GM10248 (cell line): ENCODE measurements at regions not wholly inside any gene's neighbourhood (a gene's known extent, or its start where the extent isn't known, plus 50 kb on each side); places are given as distances from the start of the nearest gene placed in this dataset.

Source experiments
- CTCF ChIA-PET: fragments of 300-600 bp; sonication (Branson Sonifier 250); formaldehyde crosslinking; extraction: SDS; loops from one replicate; lab custom pipeline; 2021; ENCODE audit warnings: antibody characterized with exemption; lab: Yijun Ruan, JAX
- POLR2A ChIA-PET: fragments of 350-650 bp; sonication (Branson Sonifier 250); formaldehyde crosslinking; extraction: SDS; loops from one replicate; lab custom pipeline; 2020; ENCODE audit warnings: antibody characterized with exemption; lab: Yijun Ruan, JAX
- DNase-seq: peaks from one replicate; pipeline ENCODE4 v3.0.0; 2012; ENCODE audit errors: extremely low spot score
- CTCF ChIP-seq: IDR thresholded peaks from 2 replicates; pipeline ENCODE4 v1.5.1; 2012; ENCODE audit warnings: mild to moderate bottlenecking, low read depth; ENCODE audit errors: extremely low read depth, missing control alignments, control extremely low read depth

- no peak for DNase-seq
Observed at GRCh38 chr7:17485904-17486303, 187.5 kb downstream of the AHR start.

GRCh38 chr7:17486835-17487234 is 188.4 kb downstream of the AHR start:
- POLR2A ChIA-PET, result no interaction called here
- TF ChIP-seq CTCF, result no peak
- CTCF ChIA-PET, result interaction anchor here (1.4 kb wide), 1 partner anchor 10 kb away, joined by 4 read pairs; no protein-coding TSS in a partner anchor

More at GRCh38 chr7:17485904-17486303, 187.5 kb downstream of the AHR start:
- CTCF ChIA-PET, result interaction anchor here (1.9 kb wide), 1 partner anchor 13 kb away, joined by 4 read pairs; no protein-coding TSS in a partner anchor
- TF ChIP-seq CTCF, result no peak
- POLR2A ChIA-PET, result no interaction called here

GRCh38 chr7:17487343-17487742 is 188.9 kb downstream of the AHR start:
- POLR2A ChIA-PET, result no interaction called here
- DNase-seq, result no peak
- TF ChIP-seq CTCF, result no peak
- CTCF ChIA-PET, result interaction anchor here (1.4 kb wide), 1 partner anchor 9 kb away, joined by 4 read pairs; no protein-coding TSS in a partner anchor

More at GRCh38 chr7:17486835-17487234, 188.4 kb downstream of the AHR start:
- no peak for DNase-seq

GRCh38 chr7:17488829-17489228 is 190.4 kb downstream of the AHR start:
- TF ChIP-seq CTCF, result no peak
- ChIA-PET POLR2A (no interaction called here), CTCF (interaction anchor here (2.4 kb wide), 1 partner anchor 11 kb away, joined by 13 read pairs; no protein-coding TSS in a partner anchor)
- no peak for DNase-seq

GRCh38 chr7:17489961-17490360 is 191.5 kb downstream of the AHR start:
- POLR2A ChIA-PET, result no interaction called here
- CTCF ChIA-PET, result interaction anchor here (1.6 to 2.4 kb wide), 4 partner anchors 10 to 48 kb away, joined by 3 to 13 read pairs (median 6); no protein-coding TSS in a partner anchor
- no peak for DNase-seq
- no peak for TF ChIP-seq CTCF

GRCh38 chr7:17490825-17491224 is 192.4 kb downstream of the AHR start:
- no peak for TF ChIP-seq CTCF
- no peak for DNase-seq
- POLR2A ChIA-PET, result no interaction called here
- CTCF ChIA-PET, result interaction anchor here (1.6 to 2.4 kb wide), 5 partner anchors 8 to 48 kb away, joined by 3 to 13 read pairs (median 6); no protein-coding TSS in a partner anchor
